ENCODE measurements at regions not wholly inside any gene's neighbourhood (a gene's known extent, or its start where the extent isn't known, plus 50 kb on each side); places are given as distances from the start of the nearest gene placed in this dataset.
"Not testable (repeated sequence)": the region's sequence is repeated elsewhere in the genome, so short reads cannot be mapped to it uniquely, and the experiment has no call there.

- Mint-ChIP-seq H3K27ac (ENCODE audit: unreplicated experiment) (no peak overlapping the region), H3K4me3 (ENCODE audit: unreplicated experiment) (no peak overlapping the region)
These were observed 76.9 kb upstream of the EED start for GRCh38 chr11:86167499-86168164.

GRCh38 chr11:86166287-86166686 is 78.3 kb upstream of the EED start:
- H3K27me3 Mint-ChIP-seq (ENCODE audit: unreplicated experiment); DNase-seq (ENCODE audit: extremely low spot score, unreplicated experiment); H3K36me3 Mint-ChIP-seq (ENCODE audit: unreplicated experiment); H3K9me3 Mint-ChIP-seq (ENCODE audit: unreplicated experiment); H3K4me3 Mint-ChIP-seq (ENCODE audit: unreplicated experiment); H3K27ac Mint-ChIP-seq (ENCODE audit: unreplicated experiment): not testable (repeated sequence)
- H3K4me1 Mint-ChIP-seq (ENCODE audit: unreplicated experiment), result peaks cover 13% of the 10 kb centered on the region

More at GRCh38 chr11:86167499-86168164, 76.9 kb upstream of the EED start:
- no peak for DNase-seq (ENCODE audit: extremely low spot score, unreplicated experiment)
- no peaks in the 10 kb centered on the region for H3K4me1 Mint-ChIP-seq (ENCODE audit: unreplicated experiment)
- H3K27me3 Mint-ChIP-seq (ENCODE audit: unreplicated experiment), result no peaks in the 10 kb centered on the region
- H3K9me3 Mint-ChIP-seq (ENCODE audit: unreplicated experiment), result no peaks in the 10 kb centered on the region
- H3K36me3 Mint-ChIP-seq (ENCODE audit: unreplicated experiment), result no peaks in the 10 kb centered on the region
- TF ChIP-seq, protein P1, sequence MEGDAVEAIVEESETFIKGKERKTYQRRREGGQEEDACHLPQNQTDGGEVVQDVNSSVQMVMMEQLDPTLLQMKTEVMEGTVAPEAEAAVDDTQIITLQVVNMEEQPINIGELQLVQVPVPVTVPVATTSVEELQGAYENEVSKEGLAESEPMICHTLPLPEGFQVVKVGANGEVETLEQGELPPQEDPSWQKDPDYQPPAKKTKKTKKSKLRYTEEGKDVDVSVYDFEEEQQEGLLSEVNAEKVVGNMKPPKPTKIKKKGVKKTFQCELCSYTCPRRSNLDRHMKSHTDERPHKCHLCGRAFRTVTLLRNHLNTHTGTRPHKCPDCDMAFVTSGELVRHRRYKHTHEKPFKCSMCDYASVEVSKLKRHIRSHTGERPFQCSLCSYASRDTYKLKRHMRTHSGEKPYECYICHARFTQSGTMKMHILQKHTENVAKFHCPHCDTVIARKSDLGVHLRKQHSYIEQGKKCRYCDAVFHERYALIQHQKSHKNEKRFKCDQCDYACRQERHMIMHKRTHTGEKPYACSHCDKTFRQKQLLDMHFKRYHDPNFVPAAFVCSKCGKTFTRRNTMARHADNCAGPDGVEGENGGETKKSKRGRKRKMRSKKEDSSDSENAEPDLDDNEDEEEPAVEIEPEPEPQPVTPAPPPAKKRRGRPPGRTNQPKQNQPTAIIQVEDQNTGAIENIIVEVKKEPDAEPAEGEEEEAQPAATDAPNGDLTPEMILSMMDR (IDR thresholded peaks at IDR 0.05), result no peak

- no peaks in the 10 kb centered on the region for H3K27me3 Mint-ChIP-seq (ENCODE audit: unreplicated experiment)
- TF ChIP-seq, protein P1 (IDR thresholded peaks at IDR 0.05), result no peak
- no peaks in the 10 kb centered on the region for H3K9me3 Mint-ChIP-seq (ENCODE audit: unreplicated experiment)
- no peak for DNase-seq (ENCODE audit: extremely low spot score, unreplicated experiment)
- H3K36me3 Mint-ChIP-seq (ENCODE audit: unreplicated experiment), result no peaks in the 10 kb centered on the region
- H3K27ac Mint-ChIP-seq (ENCODE audit: unreplicated experiment), result no peak overlapping the region
- H3K4me3 Mint-ChIP-seq (ENCODE audit: unreplicated experiment), result no peak overlapping the region
- peaks cover 15% of the 10 kb centered on the region for H3K4me1 Mint-ChIP-seq (ENCODE audit: unreplicated experiment)
These were observed 80.4 kb upstream of the EED start for GRCh38 chr11:86164106-86164505.

GRCh38 chr11:86163221-86163876 is 81.2 kb upstream of the EED start:
- DNase-seq (ENCODE audit: extremely low spot score, unreplicated experiment), result not testable (repeated sequence)

GRCh38 chr11:86162239-86162638 is 82.3 kb upstream of the EED start:
- Mint-ChIP-seq H3K27ac (ENCODE audit: unreplicated experiment) (peak overlapping the region; percentile 48), H3K4me3 (ENCODE audit: unreplicated experiment) (no peak overlapping the region), H3K4me1 (ENCODE audit: unreplicated experiment) (peaks cover 21% of the 10 kb centered on the region), H3K9me3 (ENCODE audit: unreplicated experiment) (no peaks in the 10 kb centered on the region), H3K36me3 (ENCODE audit: unreplicated experiment) (no peaks in the 10 kb centered on the region), H3K27me3 (ENCODE audit: unreplicated experiment) (no peaks in the 10 kb centered on the region)
- TF ChIP-seq, protein P1 (IDR thresholded peaks at IDR 0.05), result no peak
- no peak for DNase-seq (ENCODE audit: extremely low spot score, unreplicated experiment)

More at GRCh38 chr11:86163221-86163876, 81.2 kb upstream of the EED start:
- H3K4me3 Mint-ChIP-seq (ENCODE audit: unreplicated experiment); H3K9me3 Mint-ChIP-seq (ENCODE audit: unreplicated experiment); H3K27me3 Mint-ChIP-seq (ENCODE audit: unreplicated experiment); H3K36me3 Mint-ChIP-seq (ENCODE audit: unreplicated experiment): not testable (repeated sequence)
- peak overlapping the region; percentile 8 for H3K27ac Mint-ChIP-seq (ENCODE audit: unreplicated experiment)
- peaks cover 15% of the 10 kb centered on the region for H3K4me1 Mint-ChIP-seq (ENCODE audit: unreplicated experiment)

DNA sequence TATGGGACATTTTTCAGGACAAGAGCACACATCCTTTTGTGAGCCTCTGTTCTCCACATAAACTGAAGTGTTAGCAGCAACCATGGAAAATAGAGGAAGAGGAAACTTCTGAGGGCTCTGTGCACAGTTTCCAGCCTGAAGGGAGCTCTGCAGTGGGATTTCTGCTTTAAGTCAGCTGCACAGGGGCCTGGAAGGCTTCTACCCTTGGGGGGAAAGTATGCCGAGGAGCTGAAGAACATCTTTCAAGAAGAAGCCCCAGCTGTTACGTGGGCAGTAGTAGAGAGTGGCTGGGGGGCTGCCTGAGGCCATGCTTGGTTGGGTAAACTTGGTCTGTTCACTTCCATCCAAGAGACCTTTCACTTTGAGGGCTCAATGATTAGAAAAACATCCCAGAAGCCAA is 82.7 kb upstream of the EED start:
- Mint-ChIP-seq H3K36me3 (ENCODE audit: unreplicated experiment) (no peaks in the 10 kb centered on the region), H3K4me3 (ENCODE audit: unreplicated experiment) (no peak overlapping the region), H3K27ac (ENCODE audit: unreplicated experiment) (peak overlapping the region; percentile 21), H3K4me1 (ENCODE audit: unreplicated experiment) (peaks cover 21% of the 10 kb centered on the region), H3K9me3 (ENCODE audit: unreplicated experiment) (no peaks in the 10 kb centered on the region), H3K27me3 (ENCODE audit: unreplicated experiment) (no peaks in the 10 kb centered on the region)
- no peak for DNase-seq (ENCODE audit: extremely low spot score, unreplicated experiment)
- TF ChIP-seq, protein P1 (IDR thresholded peaks at IDR 0.05), result no peak

Data from osteocyte (in vitro differentiated cells).